ENCODE measurements at regions not wholly inside any gene's neighbourhood (a gene's known extent, or its start where the extent isn't known, plus 50 kb on each side); places are given as distances from the start of the nearest gene placed in this dataset.

DNA sequence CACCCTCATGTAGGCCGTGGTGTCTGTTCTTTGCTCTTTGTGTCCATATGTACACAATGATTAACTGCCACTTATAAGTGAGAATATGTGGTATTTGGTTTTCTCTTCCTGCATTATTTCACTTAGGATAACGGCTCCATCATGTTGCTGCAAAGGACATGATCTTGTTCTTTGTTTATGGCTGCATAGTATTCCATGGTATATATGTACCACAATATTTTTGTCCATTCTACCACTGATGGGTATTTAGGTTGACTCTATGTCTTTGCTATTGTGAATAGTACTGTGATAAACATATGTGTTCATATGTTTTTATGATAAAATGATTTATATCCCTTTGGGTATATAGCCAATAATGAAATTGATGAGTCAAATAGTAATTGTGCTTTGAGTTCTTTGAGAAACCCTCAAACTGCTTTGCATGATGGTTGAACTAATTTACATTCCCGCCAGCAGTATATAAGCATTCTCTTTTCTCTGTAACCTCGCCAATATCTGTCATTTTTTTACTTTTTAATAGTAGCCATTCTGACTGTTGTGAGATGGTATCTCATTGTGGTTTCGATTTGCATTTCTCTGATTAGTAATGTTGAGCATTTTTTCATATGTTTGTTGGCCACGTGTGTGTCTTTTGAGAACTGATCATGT, 174.4 kb upstream of the NT5E start:
- TF ChIP-seq, protein P1, sequence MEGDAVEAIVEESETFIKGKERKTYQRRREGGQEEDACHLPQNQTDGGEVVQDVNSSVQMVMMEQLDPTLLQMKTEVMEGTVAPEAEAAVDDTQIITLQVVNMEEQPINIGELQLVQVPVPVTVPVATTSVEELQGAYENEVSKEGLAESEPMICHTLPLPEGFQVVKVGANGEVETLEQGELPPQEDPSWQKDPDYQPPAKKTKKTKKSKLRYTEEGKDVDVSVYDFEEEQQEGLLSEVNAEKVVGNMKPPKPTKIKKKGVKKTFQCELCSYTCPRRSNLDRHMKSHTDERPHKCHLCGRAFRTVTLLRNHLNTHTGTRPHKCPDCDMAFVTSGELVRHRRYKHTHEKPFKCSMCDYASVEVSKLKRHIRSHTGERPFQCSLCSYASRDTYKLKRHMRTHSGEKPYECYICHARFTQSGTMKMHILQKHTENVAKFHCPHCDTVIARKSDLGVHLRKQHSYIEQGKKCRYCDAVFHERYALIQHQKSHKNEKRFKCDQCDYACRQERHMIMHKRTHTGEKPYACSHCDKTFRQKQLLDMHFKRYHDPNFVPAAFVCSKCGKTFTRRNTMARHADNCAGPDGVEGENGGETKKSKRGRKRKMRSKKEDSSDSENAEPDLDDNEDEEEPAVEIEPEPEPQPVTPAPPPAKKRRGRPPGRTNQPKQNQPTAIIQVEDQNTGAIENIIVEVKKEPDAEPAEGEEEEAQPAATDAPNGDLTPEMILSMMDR (IDR thresholded peaks at IDR 0.05; ENCODE audit: low read depth, low read length, poor library complexity, severe bottlenecking): no peak
- TF ChIP-seq EZH2phosphoT487 (IDR thresholded peaks at IDR 0.05; ENCODE audit: borderline replicate concordance, low read length): no peak

All from DOHH2 (cell line).